Neural progenitor cell (in vitro differentiated cells): ENCODE measurements at regions not wholly inside any gene's neighbourhood (a gene's known extent, or its start where the extent isn't known, plus 50 kb on each side); places are given as distances from the start of the nearest gene placed in this dataset.
A peak's percentile ranks its signal among the peaks of the same experiment; 100 is the strongest.

Source experiments
- DNase-seq: peaks from one replicate; pipeline ENCODE4 v3.0.0-alpha.2; 2016; ENCODE audit warnings: low spot score
- H2AFZ ChIP-seq: fragments of 200-600 bp; sonication (generic); replicated peaks from 2 replicates; pipeline ENCODE4 v1.6.1; 2016; ENCODE audit warnings: antibody characterized with exemption
- H3F3A ChIP-seq: fragments of 200-600 bp; sonication (generic); 2 replicates; pipeline ENCODE4 v1.6.1; 2016; ENCODE audit warnings: antibody characterized with exemption, low read depth
- H3K27ac ChIP-seq: fragments of 200-600 bp; sonication (generic); 2 replicates; pipeline ENCODE4 v1.5.1; 2016; ENCODE audit warnings: mild to moderate bottlenecking
- H3K27me3 ChIP-seq: fragments of 200-600 bp; sonication (generic); 2 replicates; pipeline ENCODE4 v1.6.1; 2016; ENCODE audit warnings: mild to moderate bottlenecking, moderate library complexity
- H3K36me3 ChIP-seq: fragments of 200-600 bp; sonication (generic); 2 replicates; pipeline ENCODE4 v1.5.1; 2016
- H3K4me1 ChIP-seq: fragments of 200-600 bp; sonication (generic); 2 replicates; pipeline ENCODE4 v1.6.1; 2016; ENCODE audit warnings: mixed run types
- H3K4me2 ChIP-seq: fragments of 200-600 bp; sonication (generic); 2 replicates; pipeline ENCODE4 v1.6.1; 2016
- H3K4me3 ChIP-seq: fragments of 200-600 bp; sonication (generic); 2 replicates; pipeline ENCODE4 v1.5.1; 2016
- H3K79me2 ChIP-seq: fragments of 200-600 bp; sonication (generic); 2 replicates; pipeline ENCODE4 v1.6.1; 2016; ENCODE audit warnings: low read depth
- H3K9ac ChIP-seq: fragments of 200-600 bp; sonication (generic); 2 replicates; pipeline ENCODE4 v1.6.1; 2016
- H3K9me3 ChIP-seq: fragments of 200-600 bp; sonication (generic); 2 replicates; pipeline ENCODE4 v1.5.1; 2016; ENCODE audit warnings: low read depth
- H4K20me1 ChIP-seq: fragments of 200-600 bp; sonication (generic); 2 replicates; pipeline ENCODE4 v1.6.1; 2016; ENCODE audit warnings: low read depth
- H3K27ac Mint-ChIP-seq: 3 replicates; pipeline ENCODE4 v1.8.0; 2021; ENCODE audit warnings: mixed read lengths
- H3K27me3 Mint-ChIP-seq: 2 replicates; pipeline ENCODE4 v1.8.0; 2022; ENCODE audit warnings: low read depth, mild to moderate bottlenecking, inconsistent platforms, moderate library complexity, mixed read lengths; ENCODE audit not compliant: insufficient read depth
- H3K36me3 Mint-ChIP-seq: 3 replicates; pipeline ENCODE4 v1.8.0; 2021; ENCODE audit warnings: mixed read lengths
- H3K4me1 Mint-ChIP-seq: 3 replicates; pipeline ENCODE4 v1.8.0; 2021; ENCODE audit warnings: mixed read lengths
- H3K4me3 Mint-ChIP-seq: 3 replicates; pipeline ENCODE4 v1.8.0; 2021; ENCODE audit warnings: mild to moderate bottlenecking, moderate library complexity, mixed read lengths
- H3K9me3 Mint-ChIP-seq: 3 replicates; pipeline ENCODE4 v1.8.0; 2020; ENCODE audit warnings: mixed read lengths
- EZH2 ChIP-seq: fragments of 200-600 bp; sonication (generic); IDR thresholded peaks from 2 replicates; pipeline ENCODE4 v1.6.1; 2017; ENCODE audit warnings: antibody characterized with exemption, mild to moderate bottlenecking, moderate library complexity
- EZH2phosphoT487 ChIP-seq: fragments of 200-600 bp; sonication (generic); IDR thresholded peaks from 2 replicates; pipeline ENCODE4 v1.6.1; 2017; ENCODE audit warnings: antibody characterized with exemption
- TF ChIP-seq, protein P1 (sequence below): fragments of 200-600 bp; sonication (generic); IDR thresholded peaks from 2 replicates; pipeline ENCODE4 v1.5.1; 2017; ENCODE audit warnings: antibody characterized with exemption, mild to moderate bottlenecking

DNA sequence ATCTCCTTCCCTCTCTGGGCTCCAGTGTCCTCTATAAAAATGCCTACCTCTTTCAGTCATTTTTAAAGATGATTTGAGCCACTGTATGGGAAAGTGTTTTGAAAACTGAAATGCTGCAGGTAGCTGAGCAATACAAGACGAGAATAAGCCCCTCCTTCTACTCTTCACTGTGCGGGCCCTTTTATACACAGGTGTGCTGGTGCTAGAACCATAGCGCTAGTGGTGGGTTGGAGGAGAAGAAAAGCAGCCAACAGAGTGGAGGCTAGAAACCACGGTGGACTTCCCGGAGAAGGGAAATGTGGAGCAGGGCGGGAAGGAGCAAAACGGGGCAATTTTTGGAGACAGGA is 58.2 kb upstream of the DLX4 start:
- no peaks in the 10 kb centered on the region for H3K79me2 ChIP-seq
- peaks cover 59% of the 10 kb centered on the region for H3K27me3 Mint-ChIP-seq
- no peak for DNase-seq
- TF ChIP-seq, protein P1, sequence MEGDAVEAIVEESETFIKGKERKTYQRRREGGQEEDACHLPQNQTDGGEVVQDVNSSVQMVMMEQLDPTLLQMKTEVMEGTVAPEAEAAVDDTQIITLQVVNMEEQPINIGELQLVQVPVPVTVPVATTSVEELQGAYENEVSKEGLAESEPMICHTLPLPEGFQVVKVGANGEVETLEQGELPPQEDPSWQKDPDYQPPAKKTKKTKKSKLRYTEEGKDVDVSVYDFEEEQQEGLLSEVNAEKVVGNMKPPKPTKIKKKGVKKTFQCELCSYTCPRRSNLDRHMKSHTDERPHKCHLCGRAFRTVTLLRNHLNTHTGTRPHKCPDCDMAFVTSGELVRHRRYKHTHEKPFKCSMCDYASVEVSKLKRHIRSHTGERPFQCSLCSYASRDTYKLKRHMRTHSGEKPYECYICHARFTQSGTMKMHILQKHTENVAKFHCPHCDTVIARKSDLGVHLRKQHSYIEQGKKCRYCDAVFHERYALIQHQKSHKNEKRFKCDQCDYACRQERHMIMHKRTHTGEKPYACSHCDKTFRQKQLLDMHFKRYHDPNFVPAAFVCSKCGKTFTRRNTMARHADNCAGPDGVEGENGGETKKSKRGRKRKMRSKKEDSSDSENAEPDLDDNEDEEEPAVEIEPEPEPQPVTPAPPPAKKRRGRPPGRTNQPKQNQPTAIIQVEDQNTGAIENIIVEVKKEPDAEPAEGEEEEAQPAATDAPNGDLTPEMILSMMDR = no peak
- no peak for TF ChIP-seq EZH2
- TF ChIP-seq EZH2phosphoT487 = no peak
- H3F3A ChIP-seq = peaks cover 26% of the 10 kb centered on the region
- peak overlapping the region; percentile 76 for H3K4me2 ChIP-seq
- no peaks in the 10 kb centered on the region for H3K9me3 ChIP-seq
- peak overlapping the region; percentile 48 for H3K4me3 ChIP-seq
- no peaks in the 10 kb centered on the region for H4K20me1 ChIP-seq
- peaks cover 62% of the 10 kb centered on the region for H3K4me1 ChIP-seq
- H3K27ac Mint-ChIP-seq = no peak overlapping the region
- no peak overlapping the region for H3K9ac ChIP-seq
- no peak overlapping the region for H2AFZ ChIP-seq
- peak overlapping the region; percentile 78 for H3K4me3 Mint-ChIP-seq
- H3K27ac ChIP-seq = no peak overlapping the region
- H3K27me3 ChIP-seq = peaks cover 98% of the 10 kb centered on the region
- no peaks in the 10 kb centered on the region for H3K36me3 Mint-ChIP-seq
- H3K36me3 ChIP-seq = no peaks in the 10 kb centered on the region
- H3K9me3 Mint-ChIP-seq = peaks cover 2% of the 10 kb centered on the region
- peaks cover 16% of the 10 kb centered on the region for H3K4me1 Mint-ChIP-seq

DNA sequence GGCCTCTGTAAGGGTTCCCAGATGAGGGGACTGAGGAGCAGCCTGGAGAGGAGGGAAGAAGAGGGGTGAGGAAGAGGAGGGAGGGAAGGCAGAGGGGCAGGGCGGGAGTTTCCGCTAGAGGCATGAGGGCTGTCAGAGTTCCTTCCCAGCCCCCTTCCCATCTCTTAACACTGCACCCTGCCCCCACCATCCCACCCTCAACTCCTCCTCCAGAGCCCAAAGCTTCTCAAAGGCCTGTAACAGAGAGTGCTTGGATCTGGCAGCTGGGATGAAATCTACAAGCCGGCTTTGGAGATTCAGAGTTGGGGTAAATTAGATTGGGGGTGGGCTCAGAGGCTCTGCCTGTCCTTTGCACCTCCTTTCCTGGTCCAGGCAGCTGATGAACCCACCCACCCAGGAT is 57.3 kb upstream of the DLX4 start:
- peaks cover 100% of the 10 kb centered on the region for H3K27me3 ChIP-seq
- Mint-ChIP-seq H3K27ac (no peak overlapping the region), H3K4me1 (peaks cover 16% of the 10 kb centered on the region), H3K9me3 (peaks cover 2% of the 10 kb centered on the region), H3K27me3 (peaks cover 66% of the 10 kb centered on the region), H3K36me3 (no peaks in the 10 kb centered on the region), H3K4me3 (no peak overlapping the region)
- no peak overlapping the region for H3K9ac ChIP-seq
- H3K27ac ChIP-seq = no peak overlapping the region
- H3K4me3 ChIP-seq = no peak overlapping the region
- H3K9me3 ChIP-seq = no peaks in the 10 kb centered on the region
- H3K4me2 ChIP-seq = peak overlapping the region; percentile 25
- no peaks in the 10 kb centered on the region for H4K20me1 ChIP-seq
- H2AFZ ChIP-seq = no peak overlapping the region
- no peaks in the 10 kb centered on the region for H3K79me2 ChIP-seq
- peaks cover 26% of the 10 kb centered on the region for H3F3A ChIP-seq
- peaks cover 62% of the 10 kb centered on the region for H3K4me1 ChIP-seq
- no peaks in the 10 kb centered on the region for H3K36me3 ChIP-seq
- TF ChIP-seq, protein P1 = no peak
- no peak for TF ChIP-seq EZH2phosphoT487
- TF ChIP-seq EZH2 = no peak
- no peak for DNase-seq

DNA sequence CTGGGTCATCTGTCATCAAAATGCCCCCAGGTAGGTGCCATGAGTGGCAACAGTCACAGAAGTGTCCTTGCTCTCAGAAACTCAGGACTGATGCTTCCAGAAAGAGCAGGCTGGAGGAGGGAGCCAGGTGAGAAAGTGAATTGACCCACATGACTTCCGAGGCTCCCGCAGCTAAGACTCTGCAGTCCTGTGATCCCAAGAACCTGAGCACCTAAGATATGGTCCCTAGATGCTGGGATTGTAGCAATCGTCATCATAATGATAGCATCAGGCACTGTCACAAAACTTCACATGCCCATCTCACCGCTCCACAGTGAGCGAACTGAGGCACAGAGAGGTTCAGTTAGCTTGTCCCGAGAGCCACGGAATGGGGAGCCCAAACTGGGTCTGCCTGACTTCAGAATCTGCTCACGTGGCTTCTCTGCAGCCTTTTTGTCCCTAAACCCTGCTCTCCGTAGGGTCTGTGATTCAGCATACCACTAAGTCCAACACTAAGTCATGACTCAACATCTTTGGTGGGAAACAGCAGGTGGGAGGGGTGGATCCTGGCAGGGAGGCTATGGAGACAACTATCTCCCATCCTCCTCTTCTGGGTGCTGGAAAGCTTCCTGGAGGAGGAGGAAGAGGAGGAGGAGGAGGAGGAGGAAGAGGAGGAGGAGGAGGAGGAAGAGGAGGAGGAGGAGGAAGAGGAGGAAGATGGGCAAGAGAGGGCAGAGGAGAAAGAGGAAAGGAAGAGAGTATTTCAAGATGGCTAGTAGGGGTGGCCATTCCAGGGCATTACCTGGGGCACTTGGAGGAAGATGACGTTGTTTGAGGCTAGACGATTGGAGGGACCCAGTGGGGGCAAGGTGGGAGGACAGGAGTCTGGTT is 55.5 kb upstream of the DLX4 start:
- no peak for DNase-seq
- Mint-ChIP-seq H3K36me3 (no peaks in the 10 kb centered on the region), H3K4me3 (no peak overlapping the region), H3K27me3 (peaks cover 60% of the 10 kb centered on the region), H3K9me3 (peaks cover 2% of the 10 kb centered on the region), H3K27ac (no peak overlapping the region), H3K4me1 (peaks cover 16% of the 10 kb centered on the region)
- Histone ChIP-seq H3K4me1 (peaks cover 56% of the 10 kb centered on the region), H3K4me3 (no peak overlapping the region), H3K4me2 (no peak overlapping the region), H3K9me3 (no peaks in the 10 kb centered on the region), H3F3A (peaks cover 26% of the 10 kb centered on the region), H2AFZ (no peak overlapping the region), H4K20me1 (no peaks in the 10 kb centered on the region), H3K9ac (no peak overlapping the region), H3K36me3 (no peaks in the 10 kb centered on the region), H3K79me2 (no peaks in the 10 kb centered on the region), H3K27ac (no peak overlapping the region), H3K27me3 (peaks cover 87% of the 10 kb centered on the region)
- TF ChIP-seq EZH2phosphoT487 (no peak), EZH2 (no peak)
- TF ChIP-seq, protein P1 = no peak
